ENCODE measurements at regions not wholly inside any gene's neighbourhood (a gene's known extent, or its start where the extent isn't known, plus 50 kb on each side); places are given as distances from the start of the nearest gene placed in this dataset.

GRCh38 chr12:96130396-96131059 lies 63.6 kb upstream of the ELK3 start:
- TF ChIP-seq POLR2A (IDR thresholded peaks at IDR 0.05) (no peak), CTCF (IDR thresholded peaks at IDR 0.05) (no peak), EP300 (IDR thresholded peaks at IDR 0.05) (no peak)
